HEK293 (cell line): ENCODE measurements at regions not wholly inside any gene's neighbourhood (a gene's known extent, or its start where the extent isn't known, plus 50 kb on each side); places are given as distances from the start of the nearest gene placed in this dataset.

ENCODE experiments used
- CTCF ChIA-PET: fragments of 350-600 bp; formaldehyde crosslinking; extraction: SDS; loops from one replicate; lab custom pipeline; 2021; ENCODE audit warnings: antibody characterized with exemption; lab: Yijun Ruan, JAX
- POLR2A ChIA-PET: fragments of 300-600 bp; formaldehyde crosslinking; extraction: SDS; loops from one replicate; lab custom pipeline; 2020; ENCODE audit warnings: antibody characterized with exemption, inconsistent platforms; lab: Yijun Ruan, JAX
- H3K27ac ChIP-seq: fragments of 200-500 bp; sonication (Bioruptor generic); 2 replicates; pipeline ENCODE4 v1.5.1; 2014; ENCODE audit warnings: low read depth, low read length, control low read depth, inconsistent platforms; ENCODE audit errors: extremely low read depth
- H3K36me3 ChIP-seq, 2 experiments: fragments of 200-500 bp in 1 of 2; sonication (Bioruptor generic) in 1 of 2; 1 replicate in 1 of 2; 2 replicates in 1 of 2; pipeline ENCODE4 v1.5.1; 2014 to 2017; ENCODE audit warnings: inconsistent platforms in 2 of 2, low read length in 2 of 2; ENCODE audit not compliant: control insufficient read depth in 2 of 2, insufficient read depth in 1 of 2
- H3K4me1 ChIP-seq: fragments of 200-500 bp; sonication (Bioruptor generic); 2 replicates; pipeline ENCODE4 v1.5.1; 2014; ENCODE audit warnings: mild to moderate bottlenecking, low read length, inconsistent platforms; ENCODE audit not compliant: control insufficient read depth, insufficient read depth
- H3K4me3 ChIP-seq: 2 replicates; pipeline ENCODE4 v1.5.1; 2011; ENCODE audit warnings: low read depth, mild to moderate bottlenecking, control low read depth, low read length, moderate library complexity
- H3K9me3 ChIP-seq: fragments of 200-500 bp; sonication (Bioruptor generic); 2 replicates; pipeline ENCODE4 v1.5.1; 2014; ENCODE audit warnings: low read depth, low read length, inconsistent platforms; ENCODE audit not compliant: control insufficient read depth, insufficient read depth
- AEBP2 ChIP-seq: fragments of 450-650 bp; formaldehyde crosslinking; IDR thresholded peaks from 2 replicates; pipeline ENCODE4 v1.5.1; 2016; ENCODE audit warnings: missing biosample characterization, missing genetic modification characterization, borderline replicate concordance
- GFI1B ChIP-seq: fragments of 450-650 bp; formaldehyde crosslinking; IDR thresholded peaks from 2 replicates; pipeline ENCODE4 v1.5.1; 2016; ENCODE audit warnings: missing biosample characterization, missing genetic modification characterization
- GLIS2 ChIP-seq: fragments of 450-650 bp; formaldehyde crosslinking; IDR thresholded peaks from 2 replicates; pipeline ENCODE4 v1.5.1; 2016; ENCODE audit warnings: missing biosample characterization, missing genetic modification characterization
- PRDM1 ChIP-seq: fragments of 450-650 bp; formaldehyde crosslinking; IDR thresholded peaks from 2 replicates; pipeline ENCODE4; 2016; ENCODE audit warnings: missing biosample characterization, missing genetic modification characterization
- REPIN1 ChIP-seq: fragments of 450-650 bp; formaldehyde crosslinking; IDR thresholded peaks from 2 replicates; pipeline ENCODE4 v1.5.1; 2017; ENCODE audit warnings: missing biosample characterization, missing genetic modification characterization, low read depth
- SP3 ChIP-seq: fragments of 450-650 bp; formaldehyde crosslinking; IDR thresholded peaks from 2 replicates; pipeline ENCODE4 v1.5.1; 2016; ENCODE audit warnings: missing biosample characterization, missing genetic modification characterization
- WT1 ChIP-seq: fragments of 450-650 bp; formaldehyde crosslinking; IDR thresholded peaks from 2 replicates; pipeline ENCODE4 v1.5.1; 2016; ENCODE audit warnings: missing biosample characterization, missing genetic modification characterization
- ZBTB48 ChIP-seq: fragments of 450-650 bp; formaldehyde crosslinking; IDR thresholded peaks from 2 replicates; pipeline ENCODE4 v1.5.1; 2016; ENCODE audit warnings: missing biosample characterization, missing genetic modification characterization
- ZNF10 ChIP-seq: fragments of 450-650 bp; formaldehyde crosslinking; IDR thresholded peaks from 2 replicates; pipeline ENCODE4 v1.5.1; 2017; ENCODE audit warnings: missing biosample characterization, missing genetic modification characterization
- ZNF112 ChIP-seq: fragments of 450-650 bp; formaldehyde crosslinking; IDR thresholded peaks from 2 replicates; pipeline ENCODE4 v1.5.0; 2017; ENCODE audit warnings: missing biosample characterization, missing genetic modification characterization
- ZNF146 ChIP-seq: fragments of 450-650 bp; formaldehyde crosslinking; IDR thresholded peaks from 2 replicates; pipeline ENCODE4 v1.5.1; 2016; ENCODE audit warnings: missing biosample characterization, missing genetic modification characterization
- ZNF175 ChIP-seq: fragments of 450-650 bp; formaldehyde crosslinking; IDR thresholded peaks from 2 replicates; pipeline ENCODE4 v1.5.1; 2016; ENCODE audit warnings: missing biosample characterization, missing genetic modification characterization
- ZNF211 ChIP-seq: fragments of 450-650 bp; formaldehyde crosslinking; IDR thresholded peaks from 2 replicates; pipeline ENCODE4 v1.5.1; 2016; ENCODE audit warnings: low read depth, missing biosample characterization, missing genetic modification characterization
- ZNF223 ChIP-seq: fragments of 450-650 bp; formaldehyde crosslinking; IDR thresholded peaks from 2 replicates; pipeline ENCODE4 v1.5.1; 2016; ENCODE audit warnings: missing biosample characterization, missing genetic modification characterization
- ZNF280C ChIP-seq: fragments of 450-650 bp; formaldehyde crosslinking; IDR thresholded peaks from 2 replicates; pipeline ENCODE4 v1.5.1; 2016; ENCODE audit warnings: missing biosample characterization, missing genetic modification characterization
- ZNF311 ChIP-seq: fragments of 450-650 bp; formaldehyde crosslinking; IDR thresholded peaks from 2 replicates; pipeline ENCODE4 v1.5.1; 2017; ENCODE audit warnings: missing biosample characterization, missing genetic modification characterization, borderline replicate concordance
- ZNF341 ChIP-seq: fragments of 450-650 bp; formaldehyde crosslinking; IDR thresholded peaks from 2 replicates; pipeline ENCODE4; 2016; ENCODE audit warnings: low read depth, missing biosample characterization, missing genetic modification characterization
- ZNF366 ChIP-seq: fragments of 450-650 bp; formaldehyde crosslinking; conservative IDR thresholded peaks from 2 replicates; pipeline ENCODE4 v1.5.1; 2016; ENCODE audit warnings: missing biosample characterization, missing genetic modification characterization
- ZNF394 ChIP-seq: fragments of 450-650 bp; formaldehyde crosslinking; IDR thresholded peaks from 2 replicates; pipeline ENCODE4 v1.5.1; 2016; ENCODE audit warnings: missing biosample characterization, missing genetic modification characterization, mild to moderate bottlenecking, moderate library complexity, borderline replicate concordance
- ZNF510 ChIP-seq: fragments of 450-650 bp; formaldehyde crosslinking; IDR thresholded peaks from 2 replicates; pipeline ENCODE4 v1.5.1; 2018; ENCODE audit warnings: mild to moderate bottlenecking, missing genetic modification characterization, missing biosample characterization; ENCODE audit not compliant: insufficient replicate concordance
- ZNF514 ChIP-seq: fragments of 450-650 bp; formaldehyde crosslinking; IDR thresholded peaks from 2 replicates; pipeline ENCODE4 v1.5.1; 2016; ENCODE audit warnings: missing biosample characterization, missing genetic modification characterization
- ZNF530 ChIP-seq: fragments of 450-650 bp; formaldehyde crosslinking; IDR thresholded peaks from 2 replicates; pipeline ENCODE4 v1.5.1; 2016; ENCODE audit warnings: low read depth, missing biosample characterization, missing genetic modification characterization
- ZNF549 ChIP-seq: fragments of 450-650 bp; IDR thresholded peaks from 2 replicates; pipeline ENCODE4 v1.5.1; 2018; ENCODE audit warnings: missing biosample characterization, missing genetic modification characterization, mild to moderate bottlenecking, inconsistent platforms, moderate library complexity
- ZNF596 ChIP-seq: fragments of 450-650 bp; IDR thresholded peaks from 2 replicates; pipeline ENCODE4 v1.5.0; 2018; ENCODE audit warnings: missing biosample characterization, mild to moderate bottlenecking, missing genetic modification characterization, moderate library complexity
- ZNF624 ChIP-seq: fragments of 450-650 bp; formaldehyde crosslinking; IDR thresholded peaks from 2 replicates; pipeline ENCODE4 v1.5.1; 2017; ENCODE audit warnings: missing biosample characterization, missing genetic modification characterization
- ZNF658 ChIP-seq: fragments of 450-650 bp; formaldehyde crosslinking; IDR thresholded peaks from 2 replicates; pipeline ENCODE4; 2016; ENCODE audit warnings: missing biosample characterization, missing genetic modification characterization
- ZNF777 ChIP-seq: fragments of 450-650 bp; formaldehyde crosslinking; IDR thresholded peaks from 2 replicates; pipeline ENCODE4 v1.5.1; 2017; ENCODE audit warnings: missing biosample characterization, missing genetic modification characterization, borderline replicate concordance

- H3K36me3 ChIP-seq, result no peaks in the 10 kb centered on the region
- POLR2A ChIA-PET, result no interaction called here
- no peak overlapping the region for H3K4me3 ChIP-seq
- H3K4me1 ChIP-seq, result no peaks in the 10 kb centered on the region
- TF ChIP-seq ZNF146 (tag by site-specific recombination) (no peak), ZNF223 (tag by site-specific recombination) (no peak), ZNF514 (no peak), ZNF366 (tag by site-specific recombination) (no peak), PRDM1 (tag by site-specific recombination) (no peak), ZNF777 (tag by site-specific recombination) (no peak), ZBTB48 (tag by site-specific recombination) (no peak), AEBP2 (no peak), ZNF624 (no peak), GLIS2 (tag by site-specific recombination) (no peak), ZNF549 (no peak), ZNF10 (tag by site-specific recombination) (no peak)
- TF ChIP-seq, all 188 proteins: peak for 0
- Histone ChIP-seq H3K9me3 (no peaks in the 10 kb centered on the region), H3K27ac (no peak overlapping the region)
- CTCF ChIA-PET, result no interaction called here
Measured at GRCh38 chr3:86629511-86629910, 361.4 kb downstream of the VGLL3 start.

GRCh38 chr3:86624192-86624591, 366.8 kb downstream of the VGLL3 start:
- Histone ChIP-seq H3K4me1 (no peaks in the 10 kb centered on the region), H3K27ac (no peak overlapping the region), H3K9me3 (no peaks in the 10 kb centered on the region), H3K4me3 (no peak overlapping the region), H3K36me3 (no peaks in the 10 kb centered on the region)
- ChIA-PET CTCF (no interaction called here), POLR2A (no interaction called here)
- TF ChIP-seq REPIN1 (tag by site-specific recombination) (no peak), GFI1B (tag by site-specific recombination) (no peak), ZNF658 (tag by site-specific recombination) (no peak), ZNF341 (tag by site-specific recombination) (no peak), ZNF311 (tag by site-specific recombination) (no peak), ZNF175 (tag by site-specific recombination) (no peak), ZNF394 (tag by site-specific recombination) (no peak), ZNF112 (no peak), ZNF280C (tag by site-specific recombination) (no peak), ZNF510 (tag by site-specific recombination) (no peak), ZNF596 (tag by site-specific recombination) (no peak), ZNF211 (no peak), WT1 (no peak), ZNF530 (tag by site-specific recombination) (no peak), SP3 (no peak)
